ENCODE measurements at regions not wholly inside any gene's neighbourhood (a gene's known extent, or its start where the extent isn't known, plus 50 kb on each side); places are given as distances from the start of the nearest gene placed in this dataset.

GRCh38 chr11:110824912-110825620 lies 112.8 kb upstream of the ARHGAP20 start:
- no peak for DNase-seq

GRCh38 chr11:110818032-110818687 lies 105.9 kb upstream of the ARHGAP20 start:
- no peak for DNase-seq

GRCh38 chr11:110812086-110812733 lies 100.0 kb upstream of the ARHGAP20 start:
- DNase-seq = no peak

GRCh38 chr11:110809417-110810199 lies 97.4 kb upstream of the ARHGAP20 start:
- DNase-seq = no peak

GRCh38 chr11:110808248-110808647 lies 96.0 kb upstream of the ARHGAP20 start:
- DNase-seq = no peak

GRCh38 chr11:110807801-110808200 lies 95.6 kb upstream of the ARHGAP20 start:
- DNase-seq = no peak

GRCh38 chr11:110805756-110806155 lies 93.5 kb upstream of the ARHGAP20 start:
- DNase-seq = no peak

GRCh38 chr11:110802162-110802561 lies 89.9 kb upstream of the ARHGAP20 start:
- no peak for DNase-seq

- DNase-seq = no peak
Measured at GRCh38 chr11:110801328-110801727, 89.1 kb upstream of the ARHGAP20 start.

GRCh38 chr11:110798201-110798900 lies 86.1 kb upstream of the ARHGAP20 start:
- DNase-seq = no peak

GRCh38 chr11:110797453-110797852 lies 85.2 kb upstream of the ARHGAP20 start:
- DNase-seq = no peak

GRCh38 chr11:110795112-110795624 lies 82.9 kb upstream of the ARHGAP20 start:
- no peak for DNase-seq

- DNase-seq = no peak
Measured at GRCh38 chr11:110793556-110793955, 81.3 kb upstream of the ARHGAP20 start.

GRCh38 chr11:110791621-110792020 lies 79.4 kb upstream of the ARHGAP20 start:
- no peak for DNase-seq

- no peak for DNase-seq
Measured at GRCh38 chr11:110787680-110788079, 75.4 kb upstream of the ARHGAP20 start.

GRCh38 chr11:110786226-110786902 lies 74.1 kb upstream of the ARHGAP20 start:
- DNase-seq = no peak

GRCh38 chr11:110785398-110785797 lies 73.2 kb upstream of the ARHGAP20 start:
- DNase-seq = no peak

GRCh38 chr11:110782616-110783015 lies 70.4 kb upstream of the ARHGAP20 start:
- DNase-seq = no peak

- no peak for DNase-seq
Measured at GRCh38 chr11:110779108-110779507, 66.9 kb upstream of the ARHGAP20 start.

- DNase-seq = no peak
Measured at GRCh38 chr11:110778343-110778742, 66.1 kb upstream of the ARHGAP20 start.

GRCh38 chr11:110777775-110778174 lies 65.5 kb upstream of the ARHGAP20 start:
- DNase-seq = no peak

GRCh38 chr11:110776081-110776480 lies 63.8 kb upstream of the ARHGAP20 start:
- DNase-seq = no peak
